Fibroblast of pulmonary artery (primary cell): ENCODE measurements at regions not wholly inside any gene's neighbourhood (a gene's known extent, or its start where the extent isn't known, plus 50 kb on each side); places are given as distances from the start of the nearest gene placed in this dataset.

Source experiments
- DNase-seq: peaks from one replicate; pipeline ENCODE4 v3.0.0-alpha.2; 2010; ENCODE audit warnings: low read depth
- H3K4me3 ChIP-seq: replicated peaks from 2 replicates; pipeline ENCODE4 v1.5.1; 2011; ENCODE audit warnings: low read depth, mild to moderate bottlenecking, control low read depth, low read length, moderate library complexity
- TF ChIP-seq, protein P1 (sequence below): IDR thresholded peaks from 2 replicates; pipeline ENCODE4 v1.5.1; 2011; ENCODE audit warnings: mild to moderate bottlenecking, control low read depth, low read length, inconsistent platforms; ENCODE audit errors: missing control alignments

DNA sequence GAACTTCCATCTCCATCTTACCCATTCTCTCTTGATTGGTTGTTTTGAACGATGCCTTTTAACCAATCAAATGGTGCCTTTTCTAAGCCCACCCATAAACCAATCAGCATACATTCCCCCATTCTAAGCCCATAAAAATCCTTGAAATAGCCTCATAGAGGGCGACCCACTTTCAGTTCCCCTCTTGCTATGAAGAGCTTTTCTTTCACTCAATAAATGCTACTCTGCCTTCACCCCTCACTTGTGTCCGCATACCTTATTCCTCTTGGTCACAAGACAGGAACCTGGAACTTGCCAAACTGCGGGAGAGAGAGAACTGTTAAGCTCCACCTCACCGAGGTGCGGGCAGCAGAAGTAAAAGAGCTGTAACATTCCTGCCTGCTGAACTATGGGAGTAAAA, 1602.0 kb upstream of the LRRTM3 start:
- TF ChIP-seq, protein P1, sequence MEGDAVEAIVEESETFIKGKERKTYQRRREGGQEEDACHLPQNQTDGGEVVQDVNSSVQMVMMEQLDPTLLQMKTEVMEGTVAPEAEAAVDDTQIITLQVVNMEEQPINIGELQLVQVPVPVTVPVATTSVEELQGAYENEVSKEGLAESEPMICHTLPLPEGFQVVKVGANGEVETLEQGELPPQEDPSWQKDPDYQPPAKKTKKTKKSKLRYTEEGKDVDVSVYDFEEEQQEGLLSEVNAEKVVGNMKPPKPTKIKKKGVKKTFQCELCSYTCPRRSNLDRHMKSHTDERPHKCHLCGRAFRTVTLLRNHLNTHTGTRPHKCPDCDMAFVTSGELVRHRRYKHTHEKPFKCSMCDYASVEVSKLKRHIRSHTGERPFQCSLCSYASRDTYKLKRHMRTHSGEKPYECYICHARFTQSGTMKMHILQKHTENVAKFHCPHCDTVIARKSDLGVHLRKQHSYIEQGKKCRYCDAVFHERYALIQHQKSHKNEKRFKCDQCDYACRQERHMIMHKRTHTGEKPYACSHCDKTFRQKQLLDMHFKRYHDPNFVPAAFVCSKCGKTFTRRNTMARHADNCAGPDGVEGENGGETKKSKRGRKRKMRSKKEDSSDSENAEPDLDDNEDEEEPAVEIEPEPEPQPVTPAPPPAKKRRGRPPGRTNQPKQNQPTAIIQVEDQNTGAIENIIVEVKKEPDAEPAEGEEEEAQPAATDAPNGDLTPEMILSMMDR = no peak
- no peak for DNase-seq
- H3K4me3 ChIP-seq = no peak overlapping the region

DNA sequence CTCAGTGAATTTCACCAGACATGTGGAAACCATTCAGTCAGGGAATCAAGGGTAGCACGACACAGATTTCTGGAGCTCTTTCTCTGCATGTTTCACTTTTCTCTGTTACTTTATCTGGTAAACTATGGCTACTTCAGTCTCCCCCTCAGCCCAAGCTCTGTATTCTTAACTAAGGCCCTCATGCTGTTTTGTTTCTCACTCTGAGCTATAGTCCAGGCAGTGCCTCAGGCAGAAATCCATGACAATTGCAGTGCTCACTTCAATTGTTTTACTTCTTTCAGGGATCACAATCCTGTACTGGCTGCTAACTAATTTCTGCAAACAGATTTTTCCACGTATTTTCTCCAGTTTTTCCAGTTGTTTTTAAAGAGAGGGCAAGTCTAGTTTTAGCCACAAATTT, 1599.9 kb upstream of the LRRTM3 start:
- TF ChIP-seq, protein P1 = no peak
- no peak overlapping the region for H3K4me3 ChIP-seq
- DNase-seq = no peak

DNA sequence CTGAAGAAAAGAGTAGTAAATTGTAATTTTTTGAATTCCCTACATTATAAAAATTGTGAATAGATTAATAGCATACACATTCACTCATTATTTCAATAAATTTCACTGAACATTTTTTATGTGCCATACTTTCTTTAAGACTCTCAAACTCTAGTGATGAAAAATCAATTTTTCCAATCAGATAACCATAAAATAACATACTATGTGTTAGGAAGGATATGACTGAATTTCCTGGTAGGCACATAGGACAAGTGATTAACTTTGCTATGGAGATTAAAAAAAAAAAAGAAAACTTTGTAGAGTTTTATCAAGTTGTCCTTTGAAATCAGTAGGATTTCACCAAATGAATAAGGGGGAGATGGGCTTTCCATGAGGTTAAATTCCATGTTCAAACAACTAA, 1597.3 kb upstream of the LRRTM3 start:
- TF ChIP-seq, protein P1 = no peak
- H3K4me3 ChIP-seq = no peak overlapping the region
- DNase-seq = no peak

DNA sequence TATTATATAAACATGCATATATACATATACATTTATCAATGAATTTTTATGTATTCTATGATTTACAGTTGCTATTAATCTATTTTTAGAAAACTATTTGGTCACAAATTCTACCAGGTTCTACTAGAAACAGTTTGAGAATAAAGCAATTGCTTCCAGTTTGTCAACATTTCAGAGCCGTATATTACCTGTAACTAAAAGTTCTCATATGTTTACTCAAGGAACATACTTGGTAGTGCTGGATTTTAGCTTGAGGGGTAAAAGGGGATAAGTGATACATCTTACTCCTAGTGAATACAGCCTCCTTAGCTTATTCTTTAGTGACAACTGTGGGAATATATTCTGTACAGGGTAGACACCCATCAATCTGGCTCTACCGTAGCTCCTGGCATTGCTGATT, 1590.5 kb upstream of the LRRTM3 start:
- no peak for DNase-seq
- TF ChIP-seq, protein P1 = no peak

DNA sequence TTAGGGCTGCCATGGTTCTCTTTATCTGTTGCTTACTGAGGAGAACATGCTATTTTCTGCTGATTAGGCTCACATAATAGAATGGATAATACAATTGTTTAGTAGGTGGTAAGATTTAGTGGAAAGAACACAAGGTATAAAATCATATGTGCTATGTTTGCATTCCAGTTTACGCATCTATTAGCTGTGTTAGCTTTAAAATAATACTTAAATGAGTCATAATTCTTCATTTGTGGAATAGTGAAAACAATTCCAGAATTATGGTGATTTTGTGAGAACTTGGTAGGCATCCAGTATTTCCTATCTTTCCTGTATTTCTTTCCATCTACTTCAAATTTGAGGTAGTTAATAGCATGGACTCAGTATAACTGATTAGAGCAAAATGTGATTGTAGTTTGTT, 1585.5 kb upstream of the LRRTM3 start:
- no peak for DNase-seq
- TF ChIP-seq, protein P1 = no peak
- H3K4me3 ChIP-seq = no peak overlapping the region

More for the DNA sequence above, 1590.5 kb upstream of the LRRTM3 start:
- no peak overlapping the region for H3K4me3 ChIP-seq

DNA sequence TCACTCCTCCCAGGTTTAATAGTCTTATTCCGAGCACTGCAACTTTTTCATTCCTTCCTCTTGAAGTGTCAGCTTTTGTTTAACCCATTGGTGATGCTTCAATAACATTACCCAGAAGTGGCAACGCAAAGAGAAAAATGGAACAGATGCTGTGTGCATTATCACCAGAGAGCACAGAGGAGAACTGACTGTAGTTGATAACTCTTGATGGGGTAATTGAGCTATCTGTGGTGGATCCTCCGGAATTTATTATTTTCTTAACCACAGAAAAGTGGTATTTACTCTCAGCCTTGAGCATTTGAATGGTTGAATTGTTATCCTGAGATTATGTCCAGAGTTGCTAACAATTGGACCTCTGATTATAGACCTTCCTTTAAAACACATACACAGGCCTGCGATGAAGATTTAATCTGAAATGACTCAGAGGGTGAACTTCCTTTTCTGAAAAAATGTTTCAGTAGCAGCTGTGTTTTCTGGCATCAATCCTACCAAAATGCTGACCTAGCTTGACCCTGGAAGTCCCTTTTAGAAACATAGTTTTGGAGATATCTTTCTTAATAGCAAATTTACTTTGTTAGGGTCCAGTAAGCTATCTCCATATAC, 1584.4 kb upstream of the LRRTM3 start:
- no peak overlapping the region for H3K4me3 ChIP-seq
- peak; percentile 70 for DNase-seq
- TF ChIP-seq, protein P1 = no peak

DNA sequence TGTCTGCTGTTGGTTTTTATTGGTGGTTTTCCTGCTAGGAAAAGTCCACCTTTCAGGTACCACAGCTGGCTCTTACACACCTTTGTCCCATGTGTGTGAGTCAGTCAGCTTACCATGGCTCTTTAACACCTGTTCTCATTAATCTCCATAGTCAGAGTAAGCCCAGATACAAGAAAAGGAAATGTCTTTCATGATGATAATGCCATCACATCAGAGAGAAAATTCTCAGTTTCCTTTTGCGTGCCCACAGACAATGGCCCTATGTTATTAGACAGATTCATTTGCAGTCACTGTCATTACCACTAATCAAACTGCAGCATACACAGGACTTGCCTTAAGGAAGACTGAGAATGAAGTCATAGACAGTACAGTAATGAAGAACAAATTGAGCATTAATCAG, 1583.6 kb upstream of the LRRTM3 start:
- no peak overlapping the region for H3K4me3 ChIP-seq
- DNase-seq = no peak
- TF ChIP-seq, protein P1 = no peak
